ENCODE measurements at regions not wholly inside any gene's neighbourhood (a gene's known extent, or its start where the extent isn't known, plus 50 kb on each side); places are given as distances from the start of the nearest gene placed in this dataset.

DNA sequence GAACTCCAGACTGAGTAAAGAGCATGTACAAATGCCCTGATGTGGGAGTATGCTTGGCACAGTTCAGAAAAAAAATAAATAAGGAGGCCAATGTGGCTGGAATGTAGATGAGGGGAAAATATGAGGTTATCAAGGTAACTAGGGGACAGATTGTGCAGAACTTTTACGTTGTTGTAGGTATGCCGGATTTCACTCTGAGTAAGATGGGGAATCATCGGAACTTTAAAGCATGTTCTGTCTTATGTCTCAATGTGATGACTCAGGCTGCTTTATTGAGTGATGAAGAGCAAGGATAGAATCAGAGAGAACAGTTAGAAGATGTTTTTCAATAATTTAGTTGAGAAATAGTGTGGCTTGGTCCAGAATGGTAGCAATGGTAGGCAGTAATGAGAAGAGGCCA lies 130.4 kb downstream of the C11orf87 start:
- TF ChIP-seq, protein P1, sequence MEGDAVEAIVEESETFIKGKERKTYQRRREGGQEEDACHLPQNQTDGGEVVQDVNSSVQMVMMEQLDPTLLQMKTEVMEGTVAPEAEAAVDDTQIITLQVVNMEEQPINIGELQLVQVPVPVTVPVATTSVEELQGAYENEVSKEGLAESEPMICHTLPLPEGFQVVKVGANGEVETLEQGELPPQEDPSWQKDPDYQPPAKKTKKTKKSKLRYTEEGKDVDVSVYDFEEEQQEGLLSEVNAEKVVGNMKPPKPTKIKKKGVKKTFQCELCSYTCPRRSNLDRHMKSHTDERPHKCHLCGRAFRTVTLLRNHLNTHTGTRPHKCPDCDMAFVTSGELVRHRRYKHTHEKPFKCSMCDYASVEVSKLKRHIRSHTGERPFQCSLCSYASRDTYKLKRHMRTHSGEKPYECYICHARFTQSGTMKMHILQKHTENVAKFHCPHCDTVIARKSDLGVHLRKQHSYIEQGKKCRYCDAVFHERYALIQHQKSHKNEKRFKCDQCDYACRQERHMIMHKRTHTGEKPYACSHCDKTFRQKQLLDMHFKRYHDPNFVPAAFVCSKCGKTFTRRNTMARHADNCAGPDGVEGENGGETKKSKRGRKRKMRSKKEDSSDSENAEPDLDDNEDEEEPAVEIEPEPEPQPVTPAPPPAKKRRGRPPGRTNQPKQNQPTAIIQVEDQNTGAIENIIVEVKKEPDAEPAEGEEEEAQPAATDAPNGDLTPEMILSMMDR (conservative IDR thresholded peaks at IDR 0.05): no peak
- TF ChIP-seq EZH2 (IDR thresholded peaks at IDR 0.05; ENCODE audit: low read depth): no peak

Data from PC-9 (cell line).